H7 (cell line): ENCODE measurements at regions not wholly inside any gene's neighbourhood (a gene's known extent, or its start where the extent isn't known, plus 50 kb on each side); places are given as distances from the start of the nearest gene placed in this dataset.
A peak's percentile ranks its signal among the peaks of the same experiment; 100 is the strongest.
"Not testable (repeated sequence)": the region's sequence is repeated elsewhere in the genome, so short reads cannot be mapped to it uniquely, and the experiment has no call there.

ENCODE experiments used
- DNase-seq: peaks from one replicate; pipeline ENCODE4 v3.0.0; 2012
- H3K27me3 ChIP-seq: 2 replicates; pipeline ENCODE4 v1.6.0; 2011; ENCODE audit warnings: mild to moderate bottlenecking, low read length; ENCODE audit not compliant: control insufficient read depth, insufficient read depth
- H3K36me3 ChIP-seq: replicated peaks from 2 replicates; pipeline ENCODE4 v1.5.1; 2011; ENCODE audit warnings: low read length; ENCODE audit not compliant: control insufficient read depth, insufficient read depth
- H3K4me3 ChIP-seq: 2 replicates; pipeline ENCODE4 v1.5.1; 2011; ENCODE audit warnings: low read depth, mild to moderate bottlenecking, control low read depth, low read length, moderate library complexity; ENCODE audit not compliant: insufficient read depth

DNA sequence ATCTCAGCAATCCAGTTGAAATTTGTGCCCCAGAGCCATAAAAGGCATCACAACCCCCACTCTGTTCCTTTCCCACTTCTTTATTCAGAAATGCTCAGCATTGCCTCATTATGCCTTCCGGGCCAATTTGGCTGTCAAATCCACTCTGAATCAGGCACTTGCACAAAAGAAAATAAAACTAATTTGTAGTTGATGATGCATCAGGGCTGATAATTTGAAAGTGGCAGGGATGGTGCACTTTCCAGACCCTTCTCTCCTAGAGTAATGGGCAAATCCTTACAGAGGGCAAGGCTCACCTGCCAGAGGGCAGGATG, 147.9 kb upstream of the PDE1C start:
- Histone ChIP-seq H3K4me3 (no peak overlapping the region), H3K27me3 (no peaks in the 10 kb centered on the region), H3K36me3 (no peaks in the 10 kb centered on the region)
- no peak for DNase-seq

GRCh38 chr7:32217341-32218153, 147.3 kb upstream of the PDE1C start:
- no peaks in the 10 kb centered on the region for H3K27me3 ChIP-seq
- H3K4me3 ChIP-seq = no peak overlapping the region
- no peaks in the 10 kb centered on the region for H3K36me3 ChIP-seq
- no peak for DNase-seq

DNA sequence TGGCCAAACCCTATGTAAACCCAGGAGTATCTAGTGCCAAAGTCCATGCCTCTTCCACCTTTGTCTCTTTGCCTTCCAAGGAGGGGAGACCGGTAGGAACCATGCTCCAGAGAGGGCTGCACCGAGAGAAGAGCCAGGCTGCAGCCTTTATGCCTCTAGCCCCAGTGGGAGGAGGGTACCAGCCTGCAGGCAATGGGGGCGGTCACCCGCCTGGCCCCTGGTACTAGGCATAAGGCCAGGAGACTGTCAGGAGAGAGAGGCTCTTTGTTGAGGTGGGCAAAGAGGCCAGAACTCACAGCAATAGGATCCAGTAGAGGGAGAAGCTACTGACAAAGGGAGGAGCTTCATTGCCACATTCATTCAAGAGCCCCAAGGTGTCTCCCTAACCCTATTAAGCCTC, 146.6 kb upstream of the PDE1C start:
- Histone ChIP-seq H3K36me3 (no peaks in the 10 kb centered on the region), H3K27me3 (no peaks in the 10 kb centered on the region), H3K4me3 (no peak overlapping the region)
- DNase-seq = no peak

DNA sequence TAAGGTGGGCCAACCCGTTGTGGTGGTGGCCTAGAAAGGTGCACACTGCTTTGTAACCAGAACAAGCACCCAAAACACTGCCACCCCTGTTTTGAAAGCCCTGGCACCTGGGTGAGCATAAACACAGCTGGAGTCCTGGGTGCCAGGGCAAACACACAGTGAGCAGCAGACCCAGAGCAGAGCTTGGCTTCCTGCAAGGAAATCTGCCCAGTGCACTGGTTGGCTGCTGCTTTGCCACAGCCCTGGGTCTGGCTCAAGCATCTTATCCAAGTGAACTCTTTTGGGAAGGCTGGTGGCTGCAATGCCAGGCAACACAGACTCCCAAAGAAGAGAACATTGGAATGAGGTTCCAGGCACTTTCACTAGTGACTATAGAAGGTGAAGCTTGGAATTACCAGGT, 145.5 kb upstream of the PDE1C start:
- Histone ChIP-seq H3K36me3 (no peaks in the 10 kb centered on the region), H3K27me3 (no peaks in the 10 kb centered on the region), H3K4me3 (no peak overlapping the region)
- no peak for DNase-seq

DNA sequence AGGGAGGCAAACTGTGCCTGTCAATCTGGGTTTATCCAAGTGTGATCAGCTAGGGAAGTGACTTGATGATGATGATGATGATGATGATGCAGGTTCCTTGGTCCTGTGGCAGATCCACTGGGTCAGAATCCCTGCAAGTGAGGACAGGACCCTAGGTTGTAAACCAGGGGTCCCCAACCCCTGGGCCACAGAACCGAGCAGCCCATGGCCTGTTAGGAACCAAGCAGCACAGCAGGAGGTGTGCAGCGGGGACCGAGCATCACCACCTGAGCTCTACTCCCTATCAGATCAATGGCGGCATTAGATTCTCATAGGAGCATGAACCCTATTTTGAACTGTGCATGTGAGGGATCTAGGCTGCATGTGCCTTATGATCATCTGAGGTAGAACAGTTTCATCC, 144.7 kb upstream of the PDE1C start:
- no peak for DNase-seq
- H3K4me3 ChIP-seq = no peak overlapping the region
- no peaks in the 10 kb centered on the region for H3K27me3 ChIP-seq
- no peaks in the 10 kb centered on the region for H3K36me3 ChIP-seq

- Histone ChIP-seq H3K4me3 (no peak overlapping the region), H3K36me3 (no peaks in the 10 kb centered on the region), H3K27me3 (peaks cover 3% of the 10 kb centered on the region; the same call in 1 of the 2 replicates)
- DNase-seq = no peak
Measured at GRCh38 chr7:32212321-32212720, 142.1 kb upstream of the PDE1C start.

DNA sequence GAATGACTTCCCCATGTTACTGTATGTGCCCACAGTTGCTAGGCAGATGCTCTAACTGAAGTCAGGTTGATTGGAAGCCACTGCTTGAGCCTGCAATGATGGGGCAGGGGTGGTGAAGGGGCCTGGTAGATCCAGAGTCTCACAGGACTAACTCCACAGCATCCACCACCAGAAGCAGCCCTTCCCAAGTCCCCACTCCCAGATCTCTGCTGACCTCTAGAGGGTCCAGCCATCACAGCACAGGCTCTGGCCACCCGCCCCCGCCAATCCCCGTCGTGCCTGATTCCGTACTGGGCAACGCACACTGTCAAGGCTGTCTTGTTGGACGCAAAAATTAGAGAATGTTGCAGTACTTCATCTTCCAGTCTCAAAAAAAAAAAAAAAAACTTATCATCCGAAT, 136.8 kb upstream of the PDE1C start:
- peak; percentile 77 for DNase-seq
- Histone ChIP-seq H3K36me3 (no peaks in the 10 kb centered on the region), H3K4me3 (no peak overlapping the region), H3K27me3 (peaks cover 4% of the 10 kb centered on the region; the same call in 1 of the 2 replicates)

DNA sequence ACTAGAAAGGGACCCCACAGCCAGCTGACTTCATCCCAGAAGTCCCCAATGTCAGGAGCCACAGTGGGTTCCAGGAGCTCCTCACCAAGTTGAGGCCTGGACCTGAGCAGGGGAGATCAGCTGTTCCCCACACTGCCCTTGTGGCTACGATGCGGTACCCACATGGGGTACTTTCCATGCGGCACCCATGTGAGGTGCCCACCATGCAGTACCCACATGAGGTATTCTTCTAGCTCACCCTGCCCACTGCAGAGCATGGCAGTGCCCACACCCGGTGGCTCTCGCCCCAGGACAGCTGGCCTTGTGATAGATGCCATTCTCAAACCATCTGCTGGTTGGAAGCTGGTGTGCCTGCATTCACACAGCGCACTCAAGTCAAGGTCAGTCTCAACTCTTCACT, 136.3 kb upstream of the PDE1C start:
- Histone ChIP-seq H3K4me3 (no peak overlapping the region), H3K27me3 (peaks cover 4% of the 10 kb centered on the region; the same call in 1 of the 2 replicates), H3K36me3 (no peaks in the 10 kb centered on the region)
- DNase-seq = no peak

DNA sequence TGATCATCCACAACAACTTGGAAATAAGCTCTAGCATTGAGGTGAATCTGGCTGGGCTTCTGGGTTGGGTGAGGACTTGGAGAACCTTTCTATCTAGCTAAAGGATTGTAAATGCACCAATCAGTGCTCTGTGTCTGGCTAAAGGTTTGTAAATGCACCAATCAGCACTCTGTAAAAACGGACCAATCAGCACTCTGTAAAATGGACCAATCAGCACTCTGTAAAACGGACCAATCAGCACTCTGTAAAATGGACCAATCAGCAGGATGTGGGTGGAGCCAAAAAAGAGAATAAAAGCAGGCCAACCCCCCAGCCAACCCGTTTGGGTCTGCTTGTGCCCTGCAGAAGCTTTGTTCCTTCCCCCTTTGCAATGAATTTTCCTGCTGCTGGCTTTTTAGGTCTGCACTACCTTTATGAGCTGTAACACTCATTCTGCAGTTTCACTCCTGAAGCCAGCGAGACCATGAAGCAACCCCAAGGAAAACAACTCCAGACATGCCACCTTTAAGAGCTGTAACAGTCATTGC, 135.2 kb upstream of the PDE1C start:
- not testable (repeated sequence) for H3K36me3 ChIP-seq, H3K27me3 ChIP-seq, DNase-seq, H3K4me3 ChIP-seq

GRCh38 chr7:32204361-32205018, 134.3 kb upstream of the PDE1C start:
- Histone ChIP-seq H3K4me3 (no peak overlapping the region), H3K27me3 (peaks cover 4% of the 10 kb centered on the region; the same call in 1 of the 2 replicates), H3K36me3 (no peaks in the 10 kb centered on the region)
- peak; percentile 54 for DNase-seq

DNA sequence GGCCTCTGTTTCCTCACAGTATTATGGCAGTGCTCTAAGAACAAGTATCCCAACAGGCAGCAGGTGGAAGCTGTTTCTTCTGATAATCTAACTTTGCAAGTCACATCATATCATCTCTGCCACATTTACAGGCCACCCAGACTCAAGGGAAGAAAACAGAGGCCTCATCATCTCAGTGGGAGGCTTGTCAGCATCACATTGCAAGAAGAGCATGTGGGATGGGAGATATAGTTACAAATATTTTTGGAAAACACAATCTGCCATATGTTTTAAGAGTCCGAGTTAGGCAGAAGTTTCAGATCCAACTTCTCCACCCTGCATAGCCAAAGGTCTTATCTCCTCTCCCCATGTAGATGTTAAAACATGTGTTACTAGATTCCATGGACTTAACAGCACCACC, 130.4 kb upstream of the PDE1C start:
- Histone ChIP-seq H3K27me3 (no peaks in the 10 kb centered on the region), H3K36me3 (no peaks in the 10 kb centered on the region), H3K4me3 (no peak overlapping the region)
- DNase-seq = no peak

DNA sequence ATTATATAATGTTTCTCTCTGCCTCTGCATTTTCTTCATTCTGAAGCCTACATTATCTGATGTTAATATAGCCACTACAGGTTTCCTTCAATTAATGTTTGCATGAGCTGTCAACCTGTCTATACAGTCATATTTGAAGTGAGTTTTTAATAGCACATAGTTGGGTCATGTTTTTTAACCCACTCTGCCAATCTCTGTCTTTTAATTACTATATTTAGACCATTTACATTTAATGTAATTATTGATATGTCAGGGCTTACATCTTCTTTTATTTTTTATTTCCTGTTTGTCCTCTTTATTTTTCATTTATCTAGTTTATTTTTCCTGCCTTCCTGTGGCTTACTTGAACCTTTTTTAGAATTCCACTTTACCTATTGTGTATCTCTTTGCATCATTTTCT, 124.3 kb upstream of the PDE1C start:
- Histone ChIP-seq H3K4me3 (no peak overlapping the region), H3K36me3 (no peaks in the 10 kb centered on the region), H3K27me3 (no peaks in the 10 kb centered on the region)
- no peak for DNase-seq

DNA sequence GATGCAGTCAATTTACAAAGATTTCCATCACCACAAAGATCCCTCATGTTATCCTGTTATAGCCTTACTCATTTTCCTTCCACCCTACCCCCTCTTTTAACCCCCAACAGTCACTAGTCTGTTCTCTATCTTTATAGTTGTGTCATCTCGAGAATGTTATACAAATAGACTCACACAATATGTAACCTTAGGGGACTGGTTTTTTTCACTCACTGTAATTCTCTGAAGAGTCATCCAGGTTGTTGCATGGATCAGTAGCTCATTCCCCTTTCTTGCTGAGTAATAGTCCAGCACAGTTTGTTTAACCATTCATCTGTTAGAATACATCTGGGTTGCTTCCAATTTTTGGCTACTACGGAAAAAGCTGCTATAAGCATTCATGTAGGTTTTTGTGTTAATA, 121.1 kb upstream of the PDE1C start:
- H3K36me3 ChIP-seq = no peaks in the 10 kb centered on the region
- DNase-seq = no peak
- H3K27me3 ChIP-seq = no peaks in the 10 kb centered on the region
- no peak overlapping the region for H3K4me3 ChIP-seq

GRCh38 chr7:32179567-32179966, 109.4 kb upstream of the PDE1C start:
- Histone ChIP-seq H3K36me3 (no peaks in the 10 kb centered on the region), H3K27me3 (no peaks in the 10 kb centered on the region), H3K4me3 (no peak overlapping the region)
- DNase-seq = no peak

- Histone ChIP-seq H3K27me3 (no peaks in the 10 kb centered on the region), H3K4me3 (no peak overlapping the region), H3K36me3 (no peaks in the 10 kb centered on the region)
- DNase-seq = no peak
Measured at GRCh38 chr7:32178677-32179366, 108.6 kb upstream of the PDE1C start.
